ENCODE measurements at regions not wholly inside any gene's neighbourhood (a gene's known extent, or its start where the extent isn't known, plus 50 kb on each side); places are given as distances from the start of the nearest gene placed in this dataset.
"Not testable (repeated sequence)": the region's sequence is repeated elsewhere in the genome, so short reads cannot be mapped to it uniquely, and the experiment has no call there.

DNA sequence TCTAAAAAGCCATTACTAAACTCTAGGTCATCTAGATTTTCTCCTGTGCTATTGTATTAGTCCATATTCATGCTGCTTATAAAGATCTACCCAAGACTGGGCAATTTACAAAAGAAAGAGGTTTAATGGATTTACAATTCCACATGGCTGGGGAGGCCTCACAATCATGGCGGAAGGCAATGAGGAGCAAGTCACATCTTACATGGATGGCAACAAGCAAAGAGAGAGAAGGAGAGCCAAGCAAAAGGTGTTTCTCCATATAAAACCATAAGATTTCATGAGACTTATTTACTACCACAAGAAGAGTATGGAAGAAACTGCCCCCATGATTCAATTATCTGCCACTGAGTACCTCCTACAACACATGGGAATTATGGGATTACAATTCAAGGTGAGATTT is 69.6 kb upstream of the CCDC6 start:
- not testable (repeated sequence) for DNase-seq

- peak; percentile 48 for DNase-seq
Observed at GRCh38 chr10:59971915-59972314, 65.6 kb upstream of the CCDC6 start.

- peak; percentile 21 for DNase-seq
Observed at GRCh38 chr10:59970396-59971368, 64.3 kb upstream of the CCDC6 start.

DNA sequence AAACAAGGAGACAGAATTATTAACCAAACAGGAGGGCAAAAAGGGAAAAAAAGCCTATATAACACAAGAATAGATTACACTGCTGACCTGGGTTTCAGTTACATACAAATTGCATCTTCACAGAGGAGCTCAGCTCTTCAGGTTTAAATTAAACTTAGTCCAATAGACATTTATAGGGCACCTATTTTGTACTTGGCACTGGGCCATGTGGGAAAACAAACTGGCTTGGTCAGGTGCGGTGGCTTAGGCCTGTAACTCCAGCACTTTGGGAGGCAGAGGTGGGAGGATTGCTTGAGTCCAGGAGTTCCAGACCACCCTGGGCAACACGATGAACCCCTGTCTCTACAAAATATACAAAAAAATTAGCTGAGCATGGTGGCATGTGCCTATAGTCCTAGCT is 62.3 kb upstream of the CCDC6 start:
- no peak for DNase-seq

- DNase-seq = no peak
Observed at GRCh38 chr10:59967079-59967478, 60.7 kb upstream of the CCDC6 start.

GRCh38 chr10:59965899-59966650 is 59.7 kb upstream of the CCDC6 start:
- no peak for DNase-seq

DNA sequence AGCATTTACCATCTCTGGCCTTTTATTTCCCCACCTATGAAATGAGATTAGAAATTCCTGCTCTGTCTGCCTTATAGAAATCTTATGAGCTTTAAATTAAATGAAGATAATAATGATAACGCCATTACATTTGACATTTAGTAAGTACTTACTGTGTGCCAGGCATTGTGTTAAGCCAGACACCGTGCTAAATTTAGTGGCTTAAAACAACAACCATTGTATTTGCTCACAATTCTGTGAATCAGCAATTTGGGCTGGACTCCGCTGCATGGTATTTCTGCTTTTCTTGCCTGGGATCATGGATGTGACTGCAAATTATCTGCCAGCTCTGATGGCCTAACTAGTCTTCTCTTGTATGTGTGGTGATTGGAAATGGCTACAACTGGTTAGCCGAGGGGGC is 56.4 kb upstream of the CCDC6 start:
- peak; percentile 39 for DNase-seq

GRCh38 chr10:59960751-59961150 is 54.4 kb upstream of the CCDC6 start:
- DNase-seq = no peak

GRCh38 chr10:59959504-59960018 is 53.2 kb upstream of the CCDC6 start:
- no peak for DNase-seq

GRCh38 chr10:59958882-59959281 is 52.5 kb upstream of the CCDC6 start:
- no peak for DNase-seq

DNA sequence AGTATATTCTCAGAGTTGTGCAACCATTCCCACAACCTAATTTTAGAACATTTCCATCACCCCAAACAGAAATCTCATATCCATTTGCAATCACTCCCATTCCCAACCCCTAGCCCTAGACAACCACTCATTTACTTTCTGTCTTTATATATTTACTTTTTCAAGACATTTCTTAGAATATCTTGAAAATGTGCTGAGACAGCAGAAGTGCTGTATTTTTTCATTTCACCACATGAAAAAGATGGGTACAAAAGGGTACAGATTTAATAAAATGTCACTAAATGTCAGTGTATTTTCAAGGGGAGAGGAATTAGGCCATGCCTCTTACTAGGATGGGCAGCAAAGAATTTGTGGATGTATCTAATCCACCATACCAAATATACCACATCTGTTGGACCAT is 51.6 kb upstream of the CCDC6 start:
- no peak for DNase-seq
